ENCODE measurements at regions not wholly inside any gene's neighbourhood (a gene's known extent, or its start where the extent isn't known, plus 50 kb on each side); places are given as distances from the start of the nearest gene placed in this dataset.

DNA sequence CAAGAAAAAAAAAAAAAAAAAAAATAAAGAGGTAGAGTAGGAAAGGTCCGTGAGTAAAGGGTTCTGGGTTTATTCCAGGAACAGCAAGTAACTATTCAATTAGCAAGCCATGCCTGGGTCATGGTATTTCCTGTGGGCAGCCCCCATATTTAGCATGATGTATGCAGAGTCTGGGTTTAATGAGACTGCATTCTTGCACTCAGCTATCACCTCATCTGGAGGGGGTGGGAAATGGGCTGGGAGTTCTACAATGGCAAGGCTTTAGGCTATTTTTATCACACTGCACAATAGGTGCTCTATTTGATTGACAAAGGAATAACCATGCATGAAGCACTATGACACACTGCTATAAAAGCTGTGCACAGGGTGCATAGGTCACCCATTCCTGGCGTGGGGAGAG lies 104.0 kb upstream of the CCL2 start:
- in situ Hi-C loops (cut with MboI; ENCODE audit: low pct_ligation_motif_present in 1 of 4, low pct_unique_long_range_greater_than_20kb in 1 of 4, low sequenced_read_pairs in 3 of 4) (loop anchor here in 1 of 4 donors (10.0 kb wide), 1 partner anchor 366 kb away; no protein-coding TSS in a partner anchor), intact Hi-C loops (cut with DNase I; ENCODE audit: low total_unique reads) (no loop called here)
- no peaks in the 10 kb centered on the region for H3K9me3 ChIP-seq
- no peaks in the 10 kb centered on the region for H3K4me1 ChIP-seq
- no peak overlapping the region for H3K27ac ChIP-seq
- DNase-seq: no peak
- 11 to 26% methylated on average over 1 to 2 of the region's 2 CpGs for WGBS, 2 donors (ENCODE audit: low coverage in 1 of 2)
- TF ChIP-seq POLR2A (IDR thresholded peaks at IDR 0.05) (no peak), POLR2AphosphoS5 (IDR thresholded peaks at IDR 0.05) (no peak), EP300 (IDR thresholded peaks at IDR 0.05; ENCODE audit: low read depth) (no peak)
- TF ChIP-seq, protein P1, sequence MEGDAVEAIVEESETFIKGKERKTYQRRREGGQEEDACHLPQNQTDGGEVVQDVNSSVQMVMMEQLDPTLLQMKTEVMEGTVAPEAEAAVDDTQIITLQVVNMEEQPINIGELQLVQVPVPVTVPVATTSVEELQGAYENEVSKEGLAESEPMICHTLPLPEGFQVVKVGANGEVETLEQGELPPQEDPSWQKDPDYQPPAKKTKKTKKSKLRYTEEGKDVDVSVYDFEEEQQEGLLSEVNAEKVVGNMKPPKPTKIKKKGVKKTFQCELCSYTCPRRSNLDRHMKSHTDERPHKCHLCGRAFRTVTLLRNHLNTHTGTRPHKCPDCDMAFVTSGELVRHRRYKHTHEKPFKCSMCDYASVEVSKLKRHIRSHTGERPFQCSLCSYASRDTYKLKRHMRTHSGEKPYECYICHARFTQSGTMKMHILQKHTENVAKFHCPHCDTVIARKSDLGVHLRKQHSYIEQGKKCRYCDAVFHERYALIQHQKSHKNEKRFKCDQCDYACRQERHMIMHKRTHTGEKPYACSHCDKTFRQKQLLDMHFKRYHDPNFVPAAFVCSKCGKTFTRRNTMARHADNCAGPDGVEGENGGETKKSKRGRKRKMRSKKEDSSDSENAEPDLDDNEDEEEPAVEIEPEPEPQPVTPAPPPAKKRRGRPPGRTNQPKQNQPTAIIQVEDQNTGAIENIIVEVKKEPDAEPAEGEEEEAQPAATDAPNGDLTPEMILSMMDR (IDR thresholded peaks at IDR 0.05): no peak
- H3K4me3 ChIP-seq: no peak overlapping the region
- H3K27me3 ChIP-seq: peaks cover 48% of the 10 kb centered on the region
- no peaks in the 10 kb centered on the region for H3K36me3 ChIP-seq

DNA sequence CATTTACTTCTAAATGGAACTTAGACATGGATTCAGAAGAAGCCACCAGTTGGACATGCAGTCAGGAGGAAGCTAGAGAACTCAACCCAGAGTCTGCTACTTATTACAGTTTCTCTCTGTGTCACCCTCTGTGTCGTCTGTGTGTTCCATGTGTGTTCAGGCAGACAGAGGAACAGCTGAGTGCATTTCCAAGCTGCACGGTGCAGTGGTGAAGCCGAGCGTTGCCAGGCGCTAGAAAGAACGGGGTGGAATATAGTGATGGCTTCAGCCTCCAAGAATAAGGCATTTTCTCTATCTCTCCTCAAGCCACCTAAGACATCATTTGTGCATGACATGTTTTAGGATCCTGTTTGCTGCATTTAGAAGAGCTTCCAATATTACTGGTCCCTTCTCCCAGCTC lies 101.1 kb upstream of the CCL2 start:
- WGBS, 2 donors (ENCODE audit: low coverage in 1 of 2): 40 to 78% methylated on average over 1 to 6 of the region's 6 CpGs
- in situ Hi-C loops (cut with MboI; ENCODE audit: low pct_ligation_motif_present in 1 of 4, low pct_unique_long_range_greater_than_20kb in 1 of 4, low sequenced_read_pairs in 3 of 4): loop anchor here in 1 of 4 donors (10.0 kb wide), 1 partner anchor 369 kb away; no protein-coding TSS in a partner anchor

DNA sequence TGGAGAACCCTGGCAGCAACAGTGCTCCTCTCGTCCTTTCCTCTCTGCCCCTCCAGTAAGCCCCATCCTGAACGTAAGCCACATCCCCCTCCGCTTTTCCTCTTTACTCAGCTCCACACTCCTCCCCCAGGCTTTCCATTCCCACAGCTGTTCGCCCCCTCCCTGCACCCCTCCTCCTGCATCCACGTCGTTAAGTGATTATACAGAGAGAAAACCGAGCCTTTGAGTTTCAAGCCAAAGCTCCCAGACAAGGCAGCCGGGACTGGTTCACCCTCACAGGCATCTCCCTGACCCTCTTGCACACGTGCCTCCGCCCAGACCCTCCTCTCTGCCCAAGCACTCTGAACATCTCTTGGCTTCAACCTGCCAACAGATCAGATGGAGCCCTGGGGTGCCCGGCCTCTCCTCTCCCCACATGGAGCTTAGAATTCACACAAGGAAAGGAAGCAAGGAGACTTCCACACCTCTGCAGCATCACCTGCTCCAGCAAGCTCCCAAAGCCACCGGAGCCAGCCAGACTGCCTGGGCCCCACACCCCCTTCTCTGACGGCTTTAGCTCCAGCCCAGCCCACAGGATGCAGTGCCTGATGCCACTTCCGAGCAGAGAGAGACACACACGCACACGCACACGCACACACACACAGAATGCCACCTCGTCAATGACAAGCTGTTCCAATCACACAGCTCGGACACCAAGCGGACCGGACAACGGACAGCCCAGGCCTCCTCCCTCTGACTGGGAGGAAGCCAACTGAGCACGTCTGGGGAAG lies 99.9 kb upstream of the CCL2 start:
- Histone ChIP-seq H3K27me3 (peaks cover 62% of the 10 kb centered on the region), H3K27ac (no peak overlapping the region), H3K4me1 (peaks cover 0 to 4% (median 0%) of the 10 kb centered on the region in 4 donors), H3K4me3 (no peak overlapping the region), H3K36me3 (no peaks in the 10 kb centered on the region), H3K9me3 (no peaks in the 10 kb centered on the region)
- no peak for DNase-seq
- intact Hi-C loops (cut with DNase I; ENCODE audit: low total_unique reads) (no loop called here), in situ Hi-C loops (cut with MboI; ENCODE audit: low pct_ligation_motif_present in 1 of 4, low pct_unique_long_range_greater_than_20kb in 1 of 4, low sequenced_read_pairs in 3 of 4) (loop anchor here in 1 of 4 donors (10.0 kb wide), 1 partner anchor 370 kb away; no protein-coding TSS in a partner anchor)
- no peak for TF ChIP-seq POLR2AphosphoS5 (IDR thresholded peaks at IDR 0.05)
- TF ChIP-seq, protein P1 (IDR thresholded peaks at IDR 0.05): no peak
- no peak for TF ChIP-seq EP300 (IDR thresholded peaks at IDR 0.05; ENCODE audit: low read depth)
- 29 to 36% methylated on average over 6 to 23 of the region's 23 CpGs for WGBS, 2 donors (ENCODE audit: low coverage in 1 of 2)

More for the DNA sequence above, 101.1 kb upstream of the CCL2 start:
- H3K27me3 ChIP-seq: peaks cover 59% of the 10 kb centered on the region
- no peak overlapping the region for H3K27ac ChIP-seq
- H3K9me3 ChIP-seq: no peaks in the 10 kb centered on the region
- TF ChIP-seq POLR2A (IDR thresholded peaks at IDR 0.05) (no peak), EP300 (IDR thresholded peaks at IDR 0.05; ENCODE audit: low read depth) (no peak), POLR2AphosphoS5 (IDR thresholded peaks at IDR 0.05) (no peak)
- TF ChIP-seq, protein P1 (IDR thresholded peaks at IDR 0.05): no peak
- intact Hi-C loops (cut with DNase I; ENCODE audit: low total_unique reads): no loop called here
- no peaks in the 10 kb centered on the region for H3K36me3 ChIP-seq
- H3K4me3 ChIP-seq: no peak overlapping the region
- H3K4me1 ChIP-seq: peaks cover 0 to 4% (median 0%) of the 10 kb centered on the region in 4 donors
- DNase-seq: no peak

DNA sequence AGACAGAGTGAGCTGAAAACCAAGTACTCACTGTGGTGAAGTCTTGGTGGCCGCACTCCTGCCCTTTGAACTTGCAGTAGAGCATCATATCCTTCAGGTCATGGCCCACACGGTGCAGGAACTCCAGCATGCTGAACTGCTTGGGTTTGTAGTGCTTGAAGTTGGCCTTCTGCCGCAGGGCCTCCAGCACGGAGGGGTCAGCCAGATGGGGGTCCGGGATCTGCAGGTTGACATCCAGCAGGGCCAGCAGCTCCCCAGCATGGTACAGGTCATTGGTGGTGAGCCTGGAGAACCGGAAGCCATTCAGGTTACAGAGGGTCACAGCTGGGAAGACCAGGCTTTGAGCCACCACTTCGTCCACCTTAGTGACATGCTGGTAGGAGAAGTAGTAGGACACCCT lies 99.1 kb upstream of the CCL2 start:
- in situ Hi-C loops (cut with MboI; ENCODE audit: low pct_ligation_motif_present in 1 of 4, low pct_unique_long_range_greater_than_20kb in 1 of 4, low sequenced_read_pairs in 3 of 4) (loop anchor here in 1 of 4 donors (10.0 kb wide), 1 partner anchor 371 kb away; no protein-coding TSS in a partner anchor), intact Hi-C loops (cut with DNase I; ENCODE audit: low total_unique reads) (no loop called here)
- H3K27ac ChIP-seq: no peak overlapping the region
- no peak for DNase-seq
- peaks cover 0 to 4% (median 0%) of the 10 kb centered on the region in 4 donors for H3K4me1 ChIP-seq
- no peaks in the 10 kb centered on the region for H3K36me3 ChIP-seq
- no peak for TF ChIP-seq POLR2A (IDR thresholded peaks at IDR 0.05)
- no peak for TF ChIP-seq POLR2AphosphoS5 (IDR thresholded peaks at IDR 0.05)
- TF ChIP-seq, protein P1 (IDR thresholded peaks at IDR 0.05): no peak
- TF ChIP-seq EP300 (IDR thresholded peaks at IDR 0.05; ENCODE audit: low read depth): no peak
- peaks cover 60% of the 10 kb centered on the region for H3K27me3 ChIP-seq
- H3K9me3 ChIP-seq: no peaks in the 10 kb centered on the region
- 86% methylated on average over 7 of the region's 7 CpGs; no CpG with 5 or more reads in 1 of the 2 donors for WGBS, 2 donors (ENCODE audit: low coverage in 1 of 2)
- H3K4me3 ChIP-seq: no peak overlapping the region

Data from transverse colon (tissue), 4 donors.